Body of pancreas (tissue), 4 donors: ENCODE measurements at regions not wholly inside any gene's neighbourhood (a gene's known extent, or its start where the extent isn't known, plus 50 kb on each side); places are given as distances from the start of the nearest gene placed in this dataset.

ENCODE experiments used
- POLR2A ChIP-seq, 3 donors: fragments of 450-650 bp; IDR thresholded peaks; one replicate each; pipeline ENCODE4 v1.6.1; 2016; ENCODE audit warnings: antibody characterized with exemption in 3 of 3, mild to moderate bottlenecking in 2 of 3
- TF ChIP-seq, protein P1 (sequence below), 7 experiments: fragments of 450-650 bp in 4 of 7; fragments of 200-600 bp in 3 of 7; sonication (generic) in 3 of 7; IDR thresholded peaks; one replicate each; pipeline ENCODE4 v1.5.1; 2016 to 2019; ENCODE audit warnings: antibody characterized with exemption in 7 of 7

DNA sequence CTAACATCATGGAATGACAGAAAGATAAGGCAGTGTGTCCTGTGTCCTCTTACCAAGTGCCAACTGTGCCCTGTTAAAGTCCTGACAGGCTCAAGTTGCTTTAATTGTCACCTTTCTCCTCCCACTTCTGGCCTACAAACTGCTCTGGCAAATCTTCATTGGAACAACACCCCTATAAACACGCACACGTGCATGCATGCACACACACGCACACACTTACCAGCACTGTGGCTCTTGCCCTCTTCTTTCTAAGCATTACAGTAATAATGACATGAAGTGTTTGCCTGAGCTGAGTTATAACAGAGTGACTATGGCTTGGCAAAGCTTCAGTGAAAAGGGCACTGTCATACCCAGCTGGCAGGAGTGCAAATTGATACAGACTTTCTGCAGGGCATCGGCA is 82.3 kb upstream of the SYT6 start:
- TF ChIP-seq, protein P1, sequence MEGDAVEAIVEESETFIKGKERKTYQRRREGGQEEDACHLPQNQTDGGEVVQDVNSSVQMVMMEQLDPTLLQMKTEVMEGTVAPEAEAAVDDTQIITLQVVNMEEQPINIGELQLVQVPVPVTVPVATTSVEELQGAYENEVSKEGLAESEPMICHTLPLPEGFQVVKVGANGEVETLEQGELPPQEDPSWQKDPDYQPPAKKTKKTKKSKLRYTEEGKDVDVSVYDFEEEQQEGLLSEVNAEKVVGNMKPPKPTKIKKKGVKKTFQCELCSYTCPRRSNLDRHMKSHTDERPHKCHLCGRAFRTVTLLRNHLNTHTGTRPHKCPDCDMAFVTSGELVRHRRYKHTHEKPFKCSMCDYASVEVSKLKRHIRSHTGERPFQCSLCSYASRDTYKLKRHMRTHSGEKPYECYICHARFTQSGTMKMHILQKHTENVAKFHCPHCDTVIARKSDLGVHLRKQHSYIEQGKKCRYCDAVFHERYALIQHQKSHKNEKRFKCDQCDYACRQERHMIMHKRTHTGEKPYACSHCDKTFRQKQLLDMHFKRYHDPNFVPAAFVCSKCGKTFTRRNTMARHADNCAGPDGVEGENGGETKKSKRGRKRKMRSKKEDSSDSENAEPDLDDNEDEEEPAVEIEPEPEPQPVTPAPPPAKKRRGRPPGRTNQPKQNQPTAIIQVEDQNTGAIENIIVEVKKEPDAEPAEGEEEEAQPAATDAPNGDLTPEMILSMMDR (IDR thresholded peaks at IDR 0.05), result no peak
- TF ChIP-seq POLR2A (IDR thresholded peaks at IDR 0.05), result no peak
